Spleen (tissue), 11 donors: ENCODE measurements at regions not wholly inside any gene's neighbourhood (a gene's known extent, or its start where the extent isn't known, plus 50 kb on each side); places are given as distances from the start of the nearest gene placed in this dataset.

Experiments used
- DNase-seq: peaks from one replicate; pipeline ENCODE4 v3.0.0-alpha.2; 2020
- H3K27ac ChIP-seq, 8 donors: fragments of 200-600 bp; sonication (generic) in 7 of 8; 1 replicate in 4 of 8; 2 replicates in 4 of 8; pipeline versions ENCODE4 v1.5.0 to v1.8.0; 2016 to 2021; ENCODE audit warnings: inconsistent platforms in 4 of 8, mild to moderate bottlenecking in 4 of 8, moderate library complexity in 1 of 8
- H3K27me3 ChIP-seq, 7 donors: fragments of 200-600 bp; sonication (generic) in 6 of 7; replicated peaks in 1 of 7; 1 replicate in 4 of 7; 2 replicates in 3 of 7; pipeline versions ENCODE4 v1.5.0 to v1.8.0; 2016 to 2021; ENCODE audit warnings: inconsistent platforms in 3 of 7, mild to moderate bottlenecking in 1 of 7
- H3K36me3 ChIP-seq, 6 donors: fragments of 200-600 bp; sonication (generic) in 5 of 6; 1 replicate in 4 of 6; 2 replicates in 2 of 6; pipeline versions ENCODE4 v1.5.0 to v1.8.0; 2016 to 2021; ENCODE audit warnings: inconsistent platforms in 2 of 6
- H3K4me1 ChIP-seq, 6 donors: fragments of 200-600 bp; sonication (generic) in 5 of 6; 1 replicate in 3 of 6; 2 replicates in 3 of 6; pipeline versions ENCODE4 v1.5.0 to v1.8.0; 2016 to 2021; ENCODE audit warnings: inconsistent platforms in 3 of 6
- H3K4me3 ChIP-seq, 8 donors: fragments of 200-600 bp; sonication (generic) in 7 of 8; 1 replicate in 4 of 8; 2 replicates in 4 of 8; pipeline versions ENCODE4 v1.5.0 to v1.8.0; 2016 to 2021; ENCODE audit warnings: inconsistent platforms in 4 of 8, mild to moderate bottlenecking in 4 of 8, moderate library complexity in 2 of 8
- H3K9me3 ChIP-seq, 8 donors: fragments of 200-600 bp; sonication (generic) in 7 of 8; 1 replicate in 4 of 8; 2 replicates in 4 of 8; pipeline versions ENCODE4 v1.5.0 to v1.8.0; 2016 to 2021; ENCODE audit warnings: inconsistent platforms in 4 of 8
- POLR2A ChIP-seq, 3 donors: fragments of 450-650 bp; IDR thresholded peaks; one replicate each; pipeline ENCODE4 v1.5.1; 2017; ENCODE audit warnings: antibody characterized with exemption in 3 of 3, mild to moderate bottlenecking in 1 of 3
- POLR2AphosphoS5 ChIP-seq, 3 donors: sonication (generic); formaldehyde crosslinking; IDR thresholded peaks; one replicate each; pipeline ENCODE4 v1.5.1; 2017; ENCODE audit warnings: antibody characterized with exemption in 3 of 3
- WGBS, 5 donors: extraction: QIAGEN DNeasy Blood & Tissue Kit in 3 of 5; methylation state at CpG; one replicate each; pipeline versions ENCODE4 v1.1.5 to v1.1.7; 2013 to 2018; 5-methylcytosine and 5-hydroxymethylcytosine counted together
- intact Hi-C: fragments of 100-400 bp; cut with DNase I; formaldehyde crosslinking; loops from one replicate; pipeline ENCODE4 v1.15.0; 2023; ENCODE audit warnings: low total_unique reads
- TF ChIP-seq, protein P1 (sequence below), 11 experiments: fragments of 200-600 bp in 7 of 11; fragments of 450-650 bp in 4 of 11; sonication (generic) in 4 of 11; IDR thresholded peaks in 8 of 11; conservative IDR thresholded peaks in 3 of 11; 1 replicate in 7 of 11; 2 replicates in 4 of 11; pipeline versions ENCODE4 v1.4.0 to v1.8.0; 2016 to 2021; ENCODE audit warnings: antibody characterized with exemption in 11 of 11, inconsistent platforms in 4 of 11, mild to moderate bottlenecking in 1 of 11
- donor health status: healthy with polysubstance abuse.
- donor health status: DM: no; HTN: no; CAD: no; lungs with moderate emphysema.
- donor health status: DM: no; HTN: no; CAD: no.
- donor health status: Bipolar disorder and iron deficiency.
- donor health status: healthy.
- donor health status: DM: no; HTN: no; CAD: no.
- donor health status: DM: yes; HTN: yes; CAD: no.

DNA sequence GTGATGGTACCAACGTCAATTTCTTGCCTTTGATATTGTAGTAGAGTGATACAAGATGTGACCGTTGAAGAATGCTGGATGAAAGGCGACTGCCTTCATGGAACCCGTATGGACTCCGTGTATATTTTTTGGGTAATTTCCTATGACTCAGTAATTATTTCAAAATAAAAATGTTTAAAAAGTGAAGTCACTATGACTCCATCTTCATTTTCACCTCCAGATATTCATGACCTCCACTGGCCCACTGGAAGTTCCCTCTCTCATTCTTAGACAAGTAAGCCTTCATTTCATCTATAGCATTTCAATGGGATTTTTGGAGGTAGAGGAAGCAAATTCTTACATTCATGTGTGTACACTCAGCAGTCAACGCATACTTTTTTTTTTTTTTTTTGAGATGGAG lies 111.8 kb upstream of the NUDT7 start:
- 87 to 92% (median 91%) methylated on average over 6 of the region's 6 CpGs for WGBS, 5 donors
- H3K36me3 ChIP-seq = no peaks in the 10 kb centered on the region
- no peak overlapping the region for H3K4me3 ChIP-seq
- H3K27me3 ChIP-seq = no peaks in the 10 kb centered on the region
- H3K4me1 ChIP-seq = no peaks in the 10 kb centered on the region
- H3K27ac ChIP-seq = no peak overlapping the region
- no peaks in the 10 kb centered on the region for H3K9me3 ChIP-seq
- DNase-seq = no peak
- no peak for TF ChIP-seq POLR2AphosphoS5 (IDR thresholded peaks at IDR 0.05)
- TF ChIP-seq POLR2A (IDR thresholded peaks at IDR 0.05) = no peak
- TF ChIP-seq, protein P1, sequence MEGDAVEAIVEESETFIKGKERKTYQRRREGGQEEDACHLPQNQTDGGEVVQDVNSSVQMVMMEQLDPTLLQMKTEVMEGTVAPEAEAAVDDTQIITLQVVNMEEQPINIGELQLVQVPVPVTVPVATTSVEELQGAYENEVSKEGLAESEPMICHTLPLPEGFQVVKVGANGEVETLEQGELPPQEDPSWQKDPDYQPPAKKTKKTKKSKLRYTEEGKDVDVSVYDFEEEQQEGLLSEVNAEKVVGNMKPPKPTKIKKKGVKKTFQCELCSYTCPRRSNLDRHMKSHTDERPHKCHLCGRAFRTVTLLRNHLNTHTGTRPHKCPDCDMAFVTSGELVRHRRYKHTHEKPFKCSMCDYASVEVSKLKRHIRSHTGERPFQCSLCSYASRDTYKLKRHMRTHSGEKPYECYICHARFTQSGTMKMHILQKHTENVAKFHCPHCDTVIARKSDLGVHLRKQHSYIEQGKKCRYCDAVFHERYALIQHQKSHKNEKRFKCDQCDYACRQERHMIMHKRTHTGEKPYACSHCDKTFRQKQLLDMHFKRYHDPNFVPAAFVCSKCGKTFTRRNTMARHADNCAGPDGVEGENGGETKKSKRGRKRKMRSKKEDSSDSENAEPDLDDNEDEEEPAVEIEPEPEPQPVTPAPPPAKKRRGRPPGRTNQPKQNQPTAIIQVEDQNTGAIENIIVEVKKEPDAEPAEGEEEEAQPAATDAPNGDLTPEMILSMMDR (IDR thresholded peaks at IDR 0.05 in 8 of 11, conservative IDR thresholded peaks at IDR 0.05 in 3 of 11) = no peak
- intact Hi-C loops = no loop called here

DNA sequence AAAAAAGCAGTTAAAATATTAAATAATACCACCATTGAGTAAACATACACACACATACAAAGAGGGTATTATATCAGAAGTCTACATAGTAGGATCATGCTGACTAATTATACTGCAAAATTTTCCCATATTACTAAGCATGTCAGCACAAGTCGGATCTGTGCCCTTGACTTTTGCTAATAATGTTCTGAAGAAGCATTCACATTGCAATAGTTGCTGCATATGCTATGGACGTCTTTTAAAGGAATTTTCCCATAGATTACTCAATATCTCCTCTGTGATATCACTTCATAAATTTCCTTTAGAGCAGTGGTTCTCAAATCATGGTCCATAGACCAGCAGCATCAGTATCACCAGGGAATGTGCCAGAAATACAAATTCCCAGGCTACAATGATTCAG lies 110.9 kb upstream of the NUDT7 start:
- no peak overlapping the region for H3K27ac ChIP-seq
- H3K36me3 ChIP-seq = no peaks in the 10 kb centered on the region
- intact Hi-C loops = no loop called here
- no peaks in the 10 kb centered on the region for H3K27me3 ChIP-seq
- TF ChIP-seq POLR2A (IDR thresholded peaks at IDR 0.05) (no peak), POLR2AphosphoS5 (IDR thresholded peaks at IDR 0.05) (no peak)
- TF ChIP-seq, protein P1 (IDR thresholded peaks at IDR 0.05 in 8 of 11, conservative IDR thresholded peaks at IDR 0.05 in 3 of 11) = no peak
- no peaks in the 10 kb centered on the region for H3K9me3 ChIP-seq
- H3K4me3 ChIP-seq = no peak overlapping the region
- H3K4me1 ChIP-seq = no peaks in the 10 kb centered on the region
- no peak for DNase-seq
- WGBS, 5 donors = 55 to 80% (median 77%) methylated on average over 2 of the region's 2 CpGs

DNA sequence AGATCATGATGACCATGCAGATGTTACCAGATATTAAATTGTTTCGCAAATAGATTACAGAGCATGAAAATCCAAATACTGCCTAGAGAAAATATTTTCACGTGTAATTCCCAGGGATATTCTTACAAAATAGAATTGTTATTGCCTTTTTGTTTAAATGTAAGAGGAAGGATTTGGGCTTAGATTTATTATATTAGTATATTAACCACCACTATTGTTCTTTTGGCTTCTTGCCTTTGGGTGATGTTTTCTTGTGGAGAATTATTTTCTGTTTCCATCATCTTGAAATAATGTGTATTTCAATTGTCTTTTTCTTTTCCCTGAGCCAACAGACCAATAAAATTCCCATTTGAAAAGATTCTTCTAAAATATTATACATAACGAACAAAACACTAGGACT lies 109.7 kb upstream of the NUDT7 start:
- no peak for TF ChIP-seq POLR2AphosphoS5 (IDR thresholded peaks at IDR 0.05)
- TF ChIP-seq POLR2A (IDR thresholded peaks at IDR 0.05) = no peak
- TF ChIP-seq, protein P1 (IDR thresholded peaks at IDR 0.05 in 8 of 11, conservative IDR thresholded peaks at IDR 0.05 in 3 of 11) = no peak
- H3K27ac ChIP-seq = no peak overlapping the region
- H3K9me3 ChIP-seq = no peaks in the 10 kb centered on the region
- no peak overlapping the region for H3K4me3 ChIP-seq
- H3K4me1 ChIP-seq = no peaks in the 10 kb centered on the region
- no peak for DNase-seq
- WGBS, 5 donors = 70 to 85% (median 77%) methylated on average over 3 of the region's 3 CpGs
- intact Hi-C loops = no loop called here
- no peaks in the 10 kb centered on the region for H3K36me3 ChIP-seq
- no peaks in the 10 kb centered on the region for H3K27me3 ChIP-seq

DNA sequence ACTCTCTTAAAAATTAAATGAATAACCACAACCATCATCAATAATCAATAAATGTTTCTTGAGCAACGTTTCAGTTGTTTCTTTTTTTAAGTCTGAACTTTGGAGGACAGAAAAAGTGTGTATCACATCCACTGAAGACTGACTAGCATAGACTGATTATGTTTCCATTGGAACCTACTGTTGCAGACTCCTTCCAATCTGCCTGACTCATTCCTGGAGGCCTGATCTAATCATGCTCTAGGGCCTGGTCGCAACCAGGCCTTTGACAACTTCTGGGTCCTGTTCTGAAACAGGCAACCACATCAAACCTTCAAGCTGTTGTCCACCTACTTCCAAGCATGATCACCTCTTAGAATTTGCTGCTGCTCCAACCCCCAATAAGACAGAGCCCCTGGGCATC lies 109.2 kb upstream of the NUDT7 start:
- 55 to 74% (median 71%) methylated on average over 2 of the region's 2 CpGs for WGBS, 5 donors
- Histone ChIP-seq H3K27ac (no peak overlapping the region), H3K36me3 (no peaks in the 10 kb centered on the region), H3K4me3 (no peak overlapping the region), H3K4me1 (no peaks in the 10 kb centered on the region), H3K27me3 (no peaks in the 10 kb centered on the region), H3K9me3 (no peaks in the 10 kb centered on the region)
- intact Hi-C loops = no loop called here
- no peak for TF ChIP-seq POLR2A (IDR thresholded peaks at IDR 0.05)
- TF ChIP-seq, protein P1 (IDR thresholded peaks at IDR 0.05 in 8 of 11, conservative IDR thresholded peaks at IDR 0.05 in 3 of 11) = no peak
- no peak for TF ChIP-seq POLR2AphosphoS5 (IDR thresholded peaks at IDR 0.05)
- no peak for DNase-seq
